Left kidney (tissue), 1 donor: ENCODE measurements at regions not wholly inside any gene's neighbourhood (a gene's known extent, or its start where the extent isn't known, plus 50 kb on each side); places are given as distances from the start of the nearest gene placed in this dataset.

Experiments used
- DNase-seq: peaks from one replicate; pipeline ENCODE4 v3.0.0-alpha.2; 2013

DNA sequence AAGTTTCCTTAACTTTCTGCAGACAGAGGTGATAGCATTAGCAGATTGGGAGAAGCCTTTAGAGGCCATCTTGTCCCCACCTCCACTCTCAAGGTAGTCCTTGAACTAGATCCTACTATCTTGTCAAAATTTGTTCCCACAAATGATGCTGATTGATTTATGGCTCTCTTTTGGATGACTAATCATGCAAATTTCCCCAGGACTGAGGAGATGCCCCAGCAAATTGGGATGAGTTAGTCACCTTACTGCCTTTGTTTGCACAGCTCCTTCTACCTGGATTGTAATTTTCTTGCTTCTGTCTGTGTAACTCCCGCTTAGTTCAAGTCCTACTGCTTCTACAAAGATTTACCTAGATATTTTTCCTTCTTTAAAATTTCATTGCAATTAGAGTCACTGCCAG lies 391.4 kb upstream of the CADM1 start:
- no peak for DNase-seq

DNA sequence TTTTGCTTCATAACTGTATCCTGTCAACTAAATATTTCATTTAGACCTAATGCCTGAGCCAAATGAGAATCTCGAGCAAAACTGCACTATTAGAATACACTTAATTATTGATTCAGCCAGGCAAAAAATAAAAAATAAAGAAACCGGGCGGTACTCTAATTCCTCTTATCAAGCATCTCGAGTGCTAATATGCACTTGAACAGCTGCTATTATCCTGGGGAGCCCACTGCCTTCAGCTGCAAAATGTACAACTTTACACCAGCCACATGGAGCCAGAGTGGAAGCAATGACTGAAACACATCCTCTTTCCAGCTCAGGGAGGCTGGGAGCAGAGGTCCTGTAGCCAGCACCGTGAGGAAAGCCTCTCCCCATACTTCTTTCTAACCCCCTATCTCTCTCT lies 390.0 kb upstream of the CADM1 start:
- DNase-seq, result no peak

DNA sequence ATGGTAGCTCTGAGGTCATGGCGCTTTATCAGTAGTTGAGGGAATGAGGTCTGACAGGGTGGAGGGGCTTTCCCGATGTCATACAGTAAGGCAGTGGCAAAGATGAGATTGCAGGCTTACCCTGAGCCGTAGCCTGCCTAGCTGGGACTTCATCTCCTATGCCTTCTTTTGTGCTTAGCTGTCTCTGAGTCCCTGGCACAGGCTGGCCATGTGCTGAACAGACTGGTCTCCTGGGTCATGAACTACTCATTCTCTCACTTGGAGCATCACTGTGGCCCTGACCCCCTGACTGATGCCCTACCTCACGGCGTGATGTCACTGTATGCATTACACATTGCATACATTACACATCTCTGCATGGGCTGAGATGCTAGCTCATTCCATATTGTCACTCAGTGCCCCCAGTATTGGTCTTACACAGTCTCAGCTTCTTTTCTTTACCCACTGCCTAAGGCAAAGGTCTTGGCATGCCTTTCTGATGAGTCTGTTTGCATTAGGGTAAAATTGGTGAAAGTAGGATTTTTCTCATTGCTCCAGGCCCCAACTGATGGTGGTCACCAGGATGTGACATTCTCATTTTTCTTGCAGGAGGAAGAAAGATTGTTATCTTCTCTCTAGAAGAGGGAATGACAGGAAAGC lies 389.4 kb upstream of the CADM1 start:
- DNase-seq, result no peak

DNA sequence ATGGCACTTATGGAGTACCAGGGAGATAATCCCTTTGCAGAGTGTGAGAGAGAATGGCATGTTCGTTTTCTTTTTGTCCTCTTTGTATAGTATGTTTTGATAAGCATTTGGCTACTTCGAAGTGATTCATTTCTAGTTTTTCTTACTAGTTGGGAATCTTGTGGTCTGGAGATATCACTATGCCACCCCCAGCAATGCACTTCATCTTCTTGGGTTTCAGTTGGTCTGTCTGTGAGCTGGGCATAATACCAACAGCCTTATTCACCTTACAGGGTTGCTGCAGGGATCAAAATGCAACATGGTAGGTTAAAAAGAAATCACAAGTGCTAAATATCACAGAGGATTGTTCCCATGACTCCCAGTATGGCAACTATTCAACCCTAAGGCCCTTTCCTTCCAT lies 387.8 kb upstream of the CADM1 start:
- no peak for DNase-seq

DNA sequence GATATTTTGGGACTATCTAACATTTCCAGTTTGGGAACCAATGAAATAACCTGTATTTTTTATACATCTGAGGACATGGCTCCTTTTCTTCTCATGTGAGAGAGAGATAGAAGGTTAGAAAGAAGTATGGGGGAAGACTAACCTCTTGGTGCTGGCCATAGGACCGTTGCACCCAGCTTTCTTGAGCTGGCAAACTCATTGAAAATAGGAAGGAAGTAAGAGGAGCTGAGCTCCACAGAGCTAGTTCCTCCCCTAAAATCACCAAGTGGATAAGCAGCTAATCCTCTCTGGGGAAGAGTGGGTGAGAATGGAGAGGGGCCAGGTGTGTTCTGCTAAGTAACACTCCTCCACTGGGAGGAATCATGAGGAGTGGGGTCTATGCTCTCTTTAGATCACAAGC lies 387.4 kb upstream of the CADM1 start:
- no peak for DNase-seq

DNA sequence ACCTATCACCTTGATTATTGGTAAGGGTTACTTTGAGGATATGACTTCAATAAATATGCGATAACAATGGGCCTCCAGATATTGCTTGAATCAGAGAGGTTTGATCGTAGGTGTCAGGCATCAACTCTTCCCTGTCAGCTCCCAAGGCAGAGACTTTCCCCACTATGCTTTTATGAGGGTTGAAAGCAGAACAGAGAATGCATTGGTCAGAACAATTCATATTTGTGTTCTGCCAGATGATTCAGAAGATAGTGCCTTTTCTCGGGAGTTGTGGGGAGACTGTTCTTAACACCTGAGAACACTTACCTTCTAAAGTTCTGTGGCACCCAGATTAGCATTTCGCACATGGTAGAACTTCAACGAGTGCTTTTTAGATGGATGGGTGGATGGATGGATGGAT lies 386.3 kb upstream of the CADM1 start:
- no peak for DNase-seq

DNA sequence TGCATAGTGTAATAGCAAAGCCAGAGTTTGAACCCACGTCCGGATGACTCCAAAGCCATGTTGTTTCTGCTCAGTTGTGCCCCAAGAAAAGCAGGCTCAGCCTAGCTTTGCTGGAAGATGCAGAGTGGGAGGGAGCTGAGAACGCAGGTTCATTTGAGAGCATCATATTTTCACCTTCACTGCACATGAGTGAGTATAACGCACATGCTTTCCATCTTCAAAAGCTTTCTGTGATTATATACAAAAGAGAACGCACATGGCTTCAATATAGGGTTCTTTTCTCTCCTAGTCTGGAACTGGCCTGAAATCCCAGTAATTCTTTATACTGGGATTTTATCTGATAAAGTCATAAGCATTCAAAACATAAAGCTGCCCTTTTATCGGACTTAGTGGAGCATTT lies 385.5 kb upstream of the CADM1 start:
- no peak for DNase-seq

DNA sequence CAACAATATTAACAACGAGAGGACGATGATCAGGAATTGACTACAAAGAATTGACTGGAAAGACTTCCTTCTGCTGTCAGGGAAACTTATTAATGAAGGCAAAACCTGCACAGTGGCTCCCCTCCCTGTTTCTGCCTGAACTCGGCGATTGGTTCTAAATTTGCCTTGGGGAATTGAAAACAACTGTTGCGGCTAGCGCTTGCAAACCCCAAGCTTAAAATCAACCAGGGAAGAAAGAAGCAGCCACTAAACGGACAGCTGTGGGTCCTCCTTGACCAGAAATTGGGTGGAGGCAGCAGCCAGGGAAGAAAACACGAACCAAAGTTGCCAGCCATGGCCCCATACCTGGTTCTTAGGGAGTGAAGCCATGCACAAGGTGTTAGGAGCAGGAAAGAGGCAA lies 383.5 kb upstream of the CADM1 start:
- DNase-seq, result no peak

DNA sequence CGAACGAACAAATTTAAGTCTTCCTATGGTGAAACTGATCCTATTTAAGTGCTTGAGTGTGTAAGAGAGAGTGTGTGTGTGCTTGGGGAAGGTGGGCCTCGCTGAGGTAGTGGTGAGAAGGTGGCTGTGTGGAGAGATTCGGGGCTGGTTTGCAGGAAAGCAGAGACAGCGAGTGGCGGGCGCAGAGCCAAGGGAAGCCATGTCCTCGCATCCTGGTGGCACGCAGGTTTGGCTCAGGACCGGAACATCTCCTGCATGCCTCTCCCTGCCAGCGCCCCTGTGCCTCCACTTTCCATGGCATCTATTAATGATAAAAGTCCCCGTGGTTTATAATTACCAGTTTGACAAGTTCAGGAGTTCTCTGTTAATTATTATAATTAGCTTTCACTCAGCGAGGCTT lies 383.1 kb upstream of the CADM1 start:
- no peak for DNase-seq

DNA sequence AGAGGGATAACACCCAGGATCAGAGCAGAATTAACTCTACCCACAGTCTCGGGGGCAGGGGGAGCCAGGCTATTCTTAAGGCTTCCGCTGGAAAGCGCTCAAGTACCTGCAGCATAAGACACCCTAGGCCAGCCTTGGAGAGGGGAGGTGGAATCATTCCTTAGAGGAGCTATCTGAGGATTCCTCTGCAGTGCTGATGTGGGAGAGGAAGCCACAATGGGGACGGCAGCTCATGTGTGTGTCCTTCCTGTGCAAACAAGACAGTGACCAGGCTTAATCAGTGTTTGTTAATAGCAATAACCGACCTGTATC lies 382.2 kb upstream of the CADM1 start:
- no peak for DNase-seq

DNA sequence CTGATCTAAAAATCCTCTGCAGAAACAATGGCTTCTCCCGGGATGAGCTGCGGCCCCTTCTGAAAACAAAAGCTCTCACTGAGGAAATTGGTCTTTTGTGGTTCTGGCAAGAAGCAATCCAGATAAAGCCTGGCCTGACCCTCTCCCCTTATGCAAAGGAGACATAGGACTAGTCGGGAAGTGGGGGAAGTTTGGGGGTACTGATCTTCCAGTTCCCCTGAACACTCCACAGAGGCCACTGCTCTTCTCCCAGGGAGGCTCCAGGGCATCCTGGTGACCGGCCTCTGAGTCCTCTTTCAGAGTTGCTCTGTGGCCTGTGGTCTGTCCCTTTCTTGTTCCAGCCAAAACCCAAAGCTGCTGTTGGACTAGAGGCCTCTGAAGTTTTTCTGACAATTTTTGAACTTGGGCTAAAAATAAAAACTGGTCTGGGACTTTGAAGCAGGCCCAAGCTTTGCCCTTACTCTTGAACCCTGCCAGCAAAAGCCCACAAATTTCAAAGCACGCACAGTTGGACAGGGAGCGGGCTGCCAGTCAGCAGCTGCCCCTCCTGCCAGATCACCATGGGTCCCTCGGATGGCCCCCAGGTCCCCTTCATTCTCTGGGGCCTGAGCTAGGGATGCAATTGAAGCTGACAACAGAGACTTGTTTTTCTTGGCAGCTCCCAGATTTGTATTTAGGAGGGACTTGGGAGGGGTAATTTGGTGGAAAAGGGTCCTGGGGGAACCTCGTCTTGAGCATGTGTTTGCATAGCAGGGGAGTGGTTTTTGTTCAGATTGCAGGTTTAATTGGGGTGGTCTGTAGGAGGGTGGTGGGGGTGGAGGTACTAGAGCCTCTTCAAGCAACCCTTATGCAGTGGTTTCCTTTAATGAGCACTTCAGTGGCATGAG lies 381.6 kb upstream of the CADM1 start:
- DNase-seq, result no peak

DNA sequence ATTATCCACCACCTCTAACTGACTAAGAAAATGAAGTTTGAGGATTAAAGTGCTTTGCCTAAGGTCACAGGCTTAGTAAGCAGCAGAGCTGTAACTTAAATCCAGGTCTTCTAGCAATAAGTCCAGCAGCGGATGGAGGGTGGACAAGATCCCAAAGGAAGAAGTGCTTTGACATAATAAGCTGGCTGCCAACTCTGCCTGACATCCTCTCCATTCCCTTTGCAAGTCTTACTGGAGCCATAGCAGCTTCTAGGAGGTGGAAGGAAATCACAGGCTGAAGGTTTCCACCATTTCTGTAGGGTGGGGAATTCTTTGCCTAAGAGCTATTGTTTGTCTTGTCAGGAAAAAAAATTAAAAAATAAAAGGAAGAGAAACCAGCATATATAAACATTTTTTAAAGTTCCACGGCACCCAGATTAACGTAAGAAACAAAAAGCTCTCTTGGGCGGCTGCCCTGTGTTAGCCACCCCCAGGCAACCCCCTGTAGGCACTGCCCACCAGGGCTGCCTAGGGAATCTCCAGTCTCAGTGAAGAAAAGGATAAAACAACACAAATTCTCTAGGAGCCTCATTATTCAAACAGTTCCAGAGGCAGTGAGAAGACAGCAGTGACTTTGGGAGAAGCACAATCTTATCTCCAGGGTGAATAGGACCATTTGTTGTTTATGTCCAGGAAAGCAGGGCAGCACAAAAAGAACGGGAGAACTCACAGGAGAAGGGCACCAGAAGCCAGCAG lies 380.8 kb upstream of the CADM1 start:
- DNase-seq, result no peak

DNA sequence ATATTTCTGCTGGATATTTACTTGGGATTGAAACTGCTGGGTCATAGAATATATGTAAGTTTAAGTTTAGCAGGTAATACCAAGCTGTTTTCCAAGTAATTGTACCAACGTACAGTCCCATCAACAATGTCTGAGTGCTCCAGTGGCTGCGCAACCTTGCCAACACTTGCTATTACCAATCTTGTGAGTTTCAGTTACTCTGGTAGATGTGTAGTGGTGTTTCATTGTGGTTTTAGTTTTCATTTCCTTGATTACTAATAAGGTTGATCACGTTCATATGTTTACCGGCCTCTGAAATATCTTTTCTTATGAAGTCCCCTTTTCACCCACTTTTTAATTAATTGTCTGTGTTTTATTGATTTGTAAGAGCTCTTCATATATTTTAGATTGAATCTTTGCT lies 370.6 kb upstream of the CADM1 start:
- DNase-seq, result no peak

DNA sequence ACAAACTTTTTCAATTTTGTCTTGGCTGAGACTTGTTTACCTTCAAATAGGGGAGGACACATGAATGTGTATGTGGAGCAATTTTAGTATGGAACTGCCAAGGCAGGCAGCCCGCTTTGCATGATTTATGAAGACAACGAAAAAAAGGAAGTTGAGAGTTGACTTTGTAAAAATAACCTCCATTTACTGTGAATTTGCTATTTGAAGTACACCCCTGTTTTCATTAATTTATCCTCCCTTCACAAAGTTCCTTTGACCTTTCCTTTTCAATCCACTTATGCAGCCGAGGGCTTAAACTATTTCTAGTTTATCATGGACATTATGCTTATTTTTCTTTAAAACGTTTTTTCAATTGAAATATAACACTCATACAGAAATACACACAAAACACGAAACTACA lies 369.6 kb upstream of the CADM1 start:
- DNase-seq, result no peak

DNA sequence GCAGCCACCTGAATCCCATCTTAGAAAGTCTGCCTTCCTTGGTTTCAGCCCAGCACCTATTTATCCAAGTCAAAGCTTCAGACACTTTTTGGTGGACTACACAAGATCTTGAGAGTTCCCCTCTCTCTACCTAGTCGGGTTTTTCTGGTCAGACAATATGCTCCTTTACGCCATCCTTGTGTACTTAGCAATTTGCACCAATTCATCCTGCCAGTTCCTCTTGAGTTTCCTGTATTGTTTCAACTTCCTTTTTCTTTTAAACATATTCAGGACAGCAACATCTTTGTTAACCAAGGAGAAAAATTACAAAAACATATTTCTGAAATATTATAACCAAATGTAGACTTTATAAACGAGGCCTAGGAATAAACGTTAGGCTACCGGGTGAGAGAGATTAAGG lies 368.2 kb upstream of the CADM1 start:
- no peak for DNase-seq

DNA sequence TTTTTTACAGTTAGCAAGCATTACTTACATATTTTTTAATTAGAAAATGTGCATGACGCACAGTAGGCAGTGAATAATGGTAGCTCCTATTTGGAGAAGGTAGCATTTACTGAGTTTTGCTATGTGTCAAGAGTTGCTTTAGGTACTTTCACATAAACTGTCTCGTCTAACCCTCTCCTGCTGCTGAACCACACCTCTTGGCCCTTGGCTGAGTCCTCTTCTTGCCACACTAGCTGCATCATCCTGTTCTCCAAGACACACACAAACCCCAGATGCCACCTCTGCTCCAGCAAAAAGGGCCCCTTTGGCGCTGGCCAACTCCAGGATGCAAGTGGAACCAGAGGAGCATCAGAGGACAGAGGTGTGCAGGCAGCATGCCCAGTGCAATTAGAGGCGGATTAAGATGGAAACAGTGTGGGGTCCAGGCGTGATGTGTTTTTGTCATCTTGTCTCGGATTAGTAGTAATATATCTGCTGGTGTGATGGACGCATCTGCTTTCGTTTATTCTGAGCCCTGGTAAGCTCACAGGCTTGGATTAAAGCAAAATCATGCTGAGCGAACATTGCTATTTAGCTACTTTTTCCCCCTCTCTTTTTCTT lies 367.0 kb upstream of the CADM1 start:
- DNase-seq, result no peak

DNA sequence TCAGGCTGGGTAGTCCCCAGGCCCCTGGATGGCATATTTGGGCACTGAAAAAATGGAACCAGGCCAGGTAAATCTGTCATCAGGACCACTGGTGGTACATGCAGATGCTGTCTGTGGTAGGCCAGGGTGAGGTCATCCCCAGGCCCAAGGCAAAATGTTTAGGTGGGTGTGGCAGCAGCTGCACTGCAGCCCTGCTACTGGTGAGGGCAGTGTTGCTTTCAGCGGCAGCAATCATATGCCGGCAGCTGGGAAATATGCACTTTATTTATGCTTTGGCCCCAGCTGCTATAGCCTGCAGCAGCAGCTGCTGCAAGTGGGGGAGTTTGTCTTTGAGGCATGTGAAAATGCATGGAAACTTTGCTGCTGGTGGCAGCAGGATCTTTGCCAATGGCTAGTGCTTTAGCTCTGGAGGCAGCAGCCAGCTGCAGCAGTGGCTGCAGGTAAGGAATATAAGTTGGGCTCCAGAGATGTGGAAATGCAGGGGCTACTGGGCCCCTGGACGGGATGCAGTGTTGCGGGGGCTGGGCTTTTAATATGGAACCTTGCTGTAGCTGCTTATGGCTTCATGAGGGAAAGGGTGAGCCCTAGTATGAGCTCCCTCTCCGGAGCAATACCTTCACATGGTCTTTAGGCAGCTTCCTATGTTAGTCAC lies 365.7 kb upstream of the CADM1 start:
- peak; percentile 33 for DNase-seq

DNA sequence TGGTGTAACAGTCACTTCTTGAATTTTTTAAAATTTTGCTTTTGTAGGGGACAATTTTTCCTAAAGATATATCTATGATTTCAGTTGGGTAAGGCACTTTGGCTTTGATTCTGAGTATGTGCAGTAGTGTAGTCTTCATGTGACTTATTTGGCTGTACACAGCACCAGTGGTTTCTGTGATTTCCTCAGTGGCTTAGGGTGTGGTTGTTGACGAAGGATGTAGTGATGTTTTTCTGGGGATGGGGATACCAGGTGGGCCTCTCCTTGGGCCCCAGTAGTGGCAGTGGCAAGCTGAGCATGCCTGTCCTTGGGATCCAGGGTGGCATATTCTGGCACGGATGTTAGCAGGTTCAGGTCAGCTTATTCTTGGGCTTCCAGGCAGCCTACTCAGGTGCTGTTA lies 364.9 kb upstream of the CADM1 start:
- DNase-seq, result no peak

DNA sequence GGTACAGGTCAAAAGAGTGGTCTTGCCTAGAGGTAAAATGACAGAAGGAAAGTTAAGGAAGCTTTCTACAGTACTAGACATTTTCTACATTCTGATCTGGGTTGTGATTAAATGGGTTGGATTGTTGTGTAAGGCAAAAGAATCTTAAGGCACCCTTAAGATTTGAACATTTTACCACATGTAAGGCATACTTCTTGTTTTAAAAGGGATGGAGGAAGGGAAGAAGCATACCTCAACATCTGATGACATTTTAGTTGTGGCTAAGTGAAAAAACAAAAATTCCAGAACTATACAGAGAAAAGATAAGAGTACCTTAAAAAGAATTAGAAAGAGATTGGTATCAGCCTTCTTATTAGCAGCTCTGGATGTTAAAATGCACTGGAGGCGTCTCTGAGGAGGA lies 356.0 kb upstream of the CADM1 start:
- DNase-seq, result no peak

DNA sequence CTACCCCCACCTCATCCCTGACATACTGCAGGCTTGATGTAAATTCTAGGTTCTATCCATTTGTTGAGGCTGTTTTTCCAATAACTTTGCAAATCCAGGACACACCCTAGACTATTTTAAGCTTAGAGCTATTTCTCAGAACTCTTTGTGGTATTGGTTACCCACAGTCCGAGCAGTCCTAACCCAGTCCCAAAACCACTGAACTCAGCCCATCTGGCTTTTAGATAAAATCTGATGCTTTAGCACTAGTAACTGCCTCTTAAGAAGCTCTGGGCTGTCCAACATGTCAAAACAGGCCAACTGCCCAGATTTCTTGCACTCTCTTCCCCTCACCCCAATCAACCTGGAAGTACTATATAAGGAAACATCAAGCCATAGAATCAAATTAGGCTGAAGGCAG lies 344.4 kb upstream of the CADM1 start:
- no peak for DNase-seq

DNA sequence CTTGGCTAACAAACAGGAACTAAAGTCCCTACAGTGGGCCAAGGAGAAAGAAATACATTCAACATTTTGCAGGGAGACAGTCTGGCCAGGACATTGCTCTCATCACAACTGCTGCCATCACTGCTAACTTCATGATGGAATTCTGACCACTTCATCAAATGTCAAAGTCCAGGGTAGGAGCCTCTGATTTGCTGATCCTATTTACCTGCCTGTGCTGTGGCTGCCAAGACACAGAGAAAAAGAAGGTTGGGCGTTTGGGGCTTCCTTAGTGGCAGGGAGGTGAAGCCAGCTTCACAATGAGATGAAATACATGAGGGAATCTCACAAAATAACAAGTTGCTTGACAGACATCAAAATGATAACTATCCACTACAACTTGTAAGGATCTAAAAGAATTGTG lies 343.9 kb upstream of the CADM1 start:
- no peak for DNase-seq

DNA sequence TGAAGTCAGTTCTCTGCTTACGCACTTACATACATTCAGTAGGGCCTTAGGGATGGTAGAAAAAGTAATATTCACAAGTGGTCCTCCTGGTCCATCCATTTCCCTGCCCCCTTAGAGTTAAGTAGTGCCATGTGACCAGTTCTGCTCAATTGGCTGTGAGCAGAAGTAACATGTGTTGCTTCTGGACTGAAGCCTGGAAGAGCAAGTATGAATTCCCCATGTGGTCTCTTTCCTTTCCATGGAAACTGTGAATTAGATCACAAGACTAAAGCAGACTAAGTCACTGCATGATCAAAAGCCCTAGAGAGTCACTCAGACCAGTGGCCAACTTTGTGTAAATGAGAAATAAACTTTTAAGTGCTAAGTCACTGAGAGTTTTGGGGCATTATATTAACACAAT lies 341.7 kb upstream of the CADM1 start:
- no peak for DNase-seq

DNA sequence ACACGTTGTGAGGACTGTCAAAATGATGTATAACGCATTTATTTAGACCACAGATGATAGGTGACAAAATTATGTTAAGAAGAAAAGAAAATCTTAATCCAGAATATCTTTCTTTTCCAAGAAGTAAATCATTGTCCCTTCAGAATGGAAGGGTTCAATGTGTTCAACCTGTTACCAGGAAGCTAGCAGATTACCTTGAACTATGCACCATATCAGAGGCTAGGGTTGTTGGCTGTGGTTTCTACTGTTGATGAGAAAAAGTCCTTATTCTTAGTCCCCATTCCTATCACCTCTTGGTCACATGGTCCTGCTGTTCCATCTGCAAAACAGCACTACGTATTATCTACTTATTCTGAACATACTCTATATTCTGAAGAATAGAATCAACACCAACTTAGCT lies 339.5 kb upstream of the CADM1 start:
- no peak for DNase-seq
